Renal cortex interstitium (tissue), 11 donors: ENCODE measurements at regions not wholly inside any gene's neighbourhood (a gene's known extent, or its start where the extent isn't known, plus 50 kb on each side); places are given as distances from the start of the nearest gene placed in this dataset.
"Not testable (repeated sequence)": the region's sequence is repeated elsewhere in the genome, so short reads cannot be mapped to it uniquely, and the experiment has no call there.

ENCODE experiments used
- DNase-seq, 11 donors: peaks; one replicate each; pipeline ENCODE4 v3.0.0-alpha.2; 2013; ENCODE audit warnings: low read depth in 9 of 11, low spot score in 4 of 11; ENCODE audit errors: extremely low read depth in 1 of 11

GRCh38 chr16:88234421-88235271, 148.1 kb upstream of the ZNF469 start:
- not testable (repeated sequence) for DNase-seq

DNA sequence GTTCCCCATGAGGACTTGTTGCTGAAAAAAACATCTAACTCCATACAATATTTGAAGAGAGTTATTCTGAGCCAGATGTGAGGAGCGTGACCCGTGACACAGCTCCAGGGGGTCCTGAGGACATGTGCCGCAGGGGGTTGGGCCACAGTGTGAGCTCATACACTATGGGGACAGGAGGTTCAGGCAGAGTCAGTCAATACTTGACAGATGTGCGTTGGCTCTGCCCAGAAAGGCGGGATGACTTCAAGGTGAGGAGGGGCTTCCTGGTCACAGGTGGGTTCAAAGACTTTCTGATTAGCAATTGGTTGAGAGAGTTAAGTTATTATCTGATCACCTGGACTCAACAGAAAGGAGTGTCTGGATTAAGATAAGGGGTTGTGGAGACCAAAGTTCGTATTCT, 147.1 kb upstream of the ZNF469 start:
- DNase-seq = not testable (repeated sequence)

- DNase-seq = peak in 5 of 11 donors; percentile 39 to 56 (median 51)
These were observed 146.5 kb upstream of the ZNF469 start for GRCh38 chr16:88236229-88236628.

DNA sequence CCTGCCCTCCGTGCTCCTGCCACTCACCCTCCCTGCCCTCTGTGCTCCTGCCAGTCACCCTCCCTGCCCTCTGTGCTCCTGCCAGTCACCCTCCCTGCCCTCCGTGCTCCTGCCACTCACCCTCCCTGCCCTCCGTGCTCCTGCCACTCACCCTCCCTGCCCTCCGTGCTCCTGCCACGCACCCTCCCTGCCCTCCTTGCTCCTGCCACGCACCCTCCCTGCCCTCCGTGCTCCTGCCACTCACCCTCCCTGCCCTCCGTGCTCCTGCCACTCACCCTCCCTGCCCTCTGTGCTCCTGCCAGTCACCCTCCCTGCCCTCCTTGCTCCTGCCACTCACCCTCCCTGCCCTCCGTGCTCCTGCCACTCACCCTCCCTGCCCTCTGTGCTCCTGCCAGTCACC, 145.4 kb upstream of the ZNF469 start:
- DNase-seq = not testable (repeated sequence)

DNA sequence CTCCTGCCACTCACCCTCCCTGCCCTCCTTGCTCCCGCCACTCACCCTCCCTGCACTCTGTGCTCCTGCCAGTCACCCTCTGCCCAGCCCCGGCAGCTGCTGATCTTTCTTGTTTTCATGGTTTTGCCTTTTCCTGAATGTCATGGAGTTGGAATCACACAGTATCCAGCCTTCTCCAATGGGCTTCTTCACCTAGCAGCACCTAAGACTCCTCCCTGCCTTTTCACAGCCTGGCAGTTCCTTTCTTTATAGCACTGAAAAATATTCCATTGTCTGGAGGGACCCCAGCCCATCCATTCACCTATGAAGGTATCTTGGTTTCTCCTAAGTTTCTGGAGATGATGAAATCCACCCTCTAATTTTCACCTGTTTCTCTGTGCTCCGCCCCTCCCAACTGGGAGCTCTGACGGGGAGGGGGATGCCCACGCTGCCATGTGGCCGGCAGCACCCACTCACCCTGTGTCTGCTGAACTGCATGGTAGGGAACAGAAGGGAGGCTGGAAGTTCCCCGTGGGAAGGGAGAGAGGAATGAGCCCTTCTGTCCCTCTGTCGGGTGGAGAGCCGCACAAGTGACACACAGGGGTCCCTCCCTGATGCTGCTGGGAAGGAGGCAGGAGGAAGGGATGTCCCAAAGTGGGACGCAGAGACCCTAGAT, 144.9 kb upstream of the ZNF469 start:
- DNase-seq = not testable (repeated sequence)

- DNase-seq = peak in 8 of 11 donors; percentile 51 to 77 (median 64)
These were observed 144.0 kb upstream of the ZNF469 start for GRCh38 chr16:88238732-88239274.

DNA sequence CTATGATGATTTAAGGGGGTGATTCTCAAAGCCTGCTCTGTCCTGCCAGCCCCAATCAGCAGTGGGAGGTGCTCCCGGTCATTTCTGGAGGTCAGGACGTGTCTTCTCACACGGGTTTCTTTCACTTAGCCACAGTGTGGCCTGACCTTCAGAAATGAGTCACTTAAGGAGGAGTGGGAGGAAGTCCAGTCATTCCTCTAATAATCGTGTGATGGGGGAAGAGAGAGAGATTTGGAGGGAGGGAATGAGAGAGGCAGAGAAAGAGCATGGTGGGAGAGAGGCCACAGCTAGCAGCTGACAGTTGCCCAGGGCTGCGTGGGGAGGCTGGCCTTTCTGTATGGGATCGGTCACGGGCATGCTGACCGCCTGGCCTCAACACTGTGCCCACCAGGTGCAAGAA, 142.6 kb upstream of the ZNF469 start:
- DNase-seq = not testable (repeated sequence)

- not testable (repeated sequence) for DNase-seq
These were observed 142.0 kb upstream of the ZNF469 start for GRCh38 chr16:88240776-88241175.

- not testable (repeated sequence) for DNase-seq
These were observed 141.1 kb upstream of the ZNF469 start for GRCh38 chr16:88241404-88242311.

DNA sequence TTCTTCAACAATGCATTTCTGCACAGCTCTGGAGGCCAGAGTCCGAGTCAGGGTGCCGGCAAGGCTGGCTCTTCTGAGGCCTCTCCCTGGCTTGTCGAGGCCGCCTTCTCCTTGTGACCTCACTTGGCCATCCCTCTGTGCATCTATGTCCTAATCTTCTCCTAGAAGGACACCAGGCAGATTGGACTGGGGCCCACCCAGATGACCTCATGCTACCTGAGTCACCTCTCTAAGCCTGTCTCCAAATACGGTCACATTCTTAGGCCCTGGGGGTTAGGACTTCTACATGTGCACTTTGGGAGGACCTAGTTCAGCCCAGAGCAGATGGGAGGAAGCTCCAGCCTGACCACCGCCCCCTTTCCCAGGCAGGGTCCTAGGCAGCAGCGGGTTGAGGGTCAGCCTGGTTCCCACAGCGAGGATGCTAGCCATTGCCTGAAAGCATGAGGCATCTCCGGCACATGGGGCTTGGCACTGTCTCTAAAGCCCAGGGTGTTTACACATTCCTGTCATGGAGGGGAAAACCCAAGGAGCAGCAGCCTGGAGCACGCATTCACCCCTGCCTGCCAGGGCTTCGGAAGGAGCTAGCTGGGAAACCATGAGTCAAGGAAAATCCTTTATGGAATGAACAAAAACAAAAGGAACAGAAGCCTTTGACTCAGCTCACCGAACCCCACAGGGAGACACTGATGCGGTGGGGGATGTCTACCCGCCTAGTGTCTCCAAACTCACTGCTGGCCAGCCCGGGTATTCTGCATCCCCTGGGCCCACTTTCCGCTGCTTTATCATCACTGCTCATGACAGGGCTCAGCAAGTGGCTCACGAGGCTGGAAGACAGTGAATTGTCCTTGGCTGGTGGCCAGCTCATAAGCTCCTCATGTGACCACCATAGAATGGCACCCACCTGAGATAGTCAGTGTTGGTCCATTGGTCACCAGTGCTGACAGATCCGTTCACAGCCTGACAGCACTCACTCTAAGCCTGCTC, 140.2 kb upstream of the ZNF469 start:
- not testable (repeated sequence) for DNase-seq

DNA sequence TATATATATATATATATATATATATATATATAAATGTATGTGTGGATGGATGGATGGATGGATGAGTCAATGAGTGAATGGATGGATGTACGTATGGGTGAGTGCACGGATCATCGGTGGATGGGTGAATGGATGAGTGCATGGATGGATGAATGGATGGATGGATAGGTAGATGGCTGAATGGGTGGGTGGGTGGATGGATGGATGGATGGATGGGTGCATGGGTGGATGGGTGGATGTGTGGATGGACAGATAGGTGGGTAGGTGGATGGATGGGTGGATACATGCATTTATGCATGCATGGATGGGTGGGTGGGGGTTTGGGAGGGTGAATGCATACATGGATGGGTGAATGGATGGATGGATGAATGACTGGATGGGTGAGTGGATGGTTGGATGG, 138.8 kb upstream of the ZNF469 start:
- not testable (repeated sequence) for DNase-seq

GRCh38 chr16:88245241-88246081, 137.3 kb upstream of the ZNF469 start:
- not testable (repeated sequence) for DNase-seq

GRCh38 chr16:88246955-88247582, 135.7 kb upstream of the ZNF469 start:
- DNase-seq = not testable (repeated sequence)

DNA sequence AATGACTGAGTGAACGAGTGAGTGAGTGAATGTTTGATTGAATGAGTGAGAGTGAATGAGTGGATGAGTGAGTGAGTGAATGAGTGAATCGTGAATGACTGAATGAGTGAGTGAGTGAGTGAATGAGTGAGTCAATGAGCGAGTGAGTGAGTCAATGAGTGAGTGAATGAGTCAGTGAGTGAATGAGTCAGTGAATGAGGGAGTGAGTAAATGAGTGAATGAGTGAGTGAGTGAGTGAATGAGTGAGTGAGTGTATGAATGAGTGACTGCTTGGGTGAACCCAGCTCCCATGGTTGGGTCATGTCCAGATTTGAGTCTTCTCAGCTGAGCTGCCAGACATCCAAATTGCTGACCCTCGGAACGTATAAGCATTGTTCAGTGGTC, 135.2 kb upstream of the ZNF469 start:
- DNase-seq = not testable (repeated sequence)

DNA sequence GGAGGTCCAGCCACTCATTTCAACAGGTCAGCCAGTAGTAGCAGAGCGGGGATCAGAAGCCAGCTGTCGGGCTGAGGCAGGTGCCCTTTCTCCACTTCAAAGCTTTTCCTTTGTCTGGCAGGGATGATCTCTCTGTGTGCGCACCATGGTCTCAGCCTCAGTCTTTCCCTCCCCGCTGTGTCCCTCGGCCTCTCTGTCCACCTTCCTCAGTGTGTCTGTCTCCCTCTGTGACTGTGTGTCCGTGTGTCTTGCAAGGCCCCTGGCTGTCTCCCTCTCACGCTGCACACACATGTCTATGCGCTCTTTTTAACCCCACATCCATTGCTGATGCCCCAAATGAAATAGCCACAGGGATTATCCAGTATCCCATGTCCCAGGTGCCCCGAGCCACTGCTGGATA, 134.0 kb upstream of the ZNF469 start:
- not testable (repeated sequence) for DNase-seq

GRCh38 chr16:88250381-88250780, 132.4 kb upstream of the ZNF469 start:
- DNase-seq = not testable (repeated sequence)
